Stimulated activated CD4-positive, alpha-beta T cell treated with anti-CD3 and anti-CD28 coated beads, TNF-alpha, amount 100 ng/mL, for 24 hours (primary cell): ENCODE measurements at regions not wholly inside any gene's neighbourhood (a gene's known extent, or its start where the extent isn't known, plus 50 kb on each side); places are given as distances from the start of the nearest gene placed in this dataset.

Experiments used
- DNase-seq, 3 experiments: peaks; one replicate each; pipeline ENCODE4 v3.0.0-alpha.2; 2020; ENCODE audit warnings: low read depth in 3 of 3

- no peak for DNase-seq
Measured at GRCh38 chr15:39075756-39076341, 505.0 kb upstream of the THBS1 start.

GRCh38 chr15:39078026-39078425 is 502.9 kb upstream of the THBS1 start:
- no peak for DNase-seq

- no peak for DNase-seq
Measured at GRCh38 chr15:39079296-39079847, 501.5 kb upstream of the THBS1 start.

- no peak for DNase-seq
Measured at GRCh38 chr15:39083213-39083612, 497.7 kb upstream of the THBS1 start.

GRCh38 chr15:39084674-39085530 is 496.0 kb upstream of the THBS1 start:
- DNase-seq, result no peak

GRCh38 chr15:39086641-39087040 is 494.2 kb upstream of the THBS1 start:
- DNase-seq, result no peak

GRCh38 chr15:39088156-39088555 is 492.7 kb upstream of the THBS1 start:
- no peak for DNase-seq

GRCh38 chr15:39092354-39092753 is 488.5 kb upstream of the THBS1 start:
- DNase-seq, result no peak

- DNase-seq, result no peak
Measured at GRCh38 chr15:39092761-39093160, 488.1 kb upstream of the THBS1 start.

GRCh38 chr15:39094116-39094515 is 486.8 kb upstream of the THBS1 start:
- DNase-seq, result no peak

- DNase-seq, result no peak
Measured at GRCh38 chr15:39095218-39095879, 485.5 kb upstream of the THBS1 start.

- DNase-seq, result no peak
Measured at GRCh38 chr15:39096608-39097205, 484.2 kb upstream of the THBS1 start.

GRCh38 chr15:39099524-39099923 is 481.4 kb upstream of the THBS1 start:
- no peak for DNase-seq

- DNase-seq, result no peak
Measured at GRCh38 chr15:39100106-39100660, 480.7 kb upstream of the THBS1 start.

GRCh38 chr15:39102431-39102830 is 478.4 kb upstream of the THBS1 start:
- no peak for DNase-seq

- DNase-seq, result no peak
Measured at GRCh38 chr15:39106950-39107349, 473.9 kb upstream of the THBS1 start.

- DNase-seq, result no peak
Measured at GRCh38 chr15:39108021-39108420, 472.9 kb upstream of the THBS1 start.

GRCh38 chr15:39110336-39110735 is 470.5 kb upstream of the THBS1 start:
- no peak for DNase-seq

- DNase-seq, result no peak
Measured at GRCh38 chr15:39110746-39111145, 470.1 kb upstream of the THBS1 start.

GRCh38 chr15:39113741-39114140 is 467.1 kb upstream of the THBS1 start:
- no peak for DNase-seq

- no peak for DNase-seq
Measured at GRCh38 chr15:39114690-39115378, 466.0 kb upstream of the THBS1 start.
